Upper lobe of left lung (tissue), 4 donors: ENCODE measurements at regions not wholly inside any gene's neighbourhood (a gene's known extent, or its start where the extent isn't known, plus 50 kb on each side); places are given as distances from the start of the nearest gene placed in this dataset.

Experiments used
- CTCF ChIP-seq, 6 experiments: fragments of 450-650 bp in 4 of 6; fragments of 200-600 bp in 2 of 6; sonication (generic) in 2 of 6; IDR thresholded peaks; one replicate each; pipeline ENCODE4 v1.5.1; 2016 to 2019; ENCODE audit warnings: antibody characterized with exemption in 6 of 6
- POLR2A ChIP-seq, 4 donors: fragments of 450-650 bp; IDR thresholded peaks; one replicate each; pipeline ENCODE4 v1.5.1; 2016 to 2017; ENCODE audit warnings: antibody characterized with exemption in 4 of 4, mild to moderate bottlenecking in 2 of 4

GRCh38 chr22:49592780-49593501, 234.7 kb downstream of the BRD1 start:
- no peak for TF ChIP-seq CTCF (IDR thresholded peaks at IDR 0.05)
- no peak for TF ChIP-seq POLR2A (IDR thresholded peaks at IDR 0.05)
